SK-N-MC (cell line): ENCODE measurements at regions not wholly inside any gene's neighbourhood (a gene's known extent, or its start where the extent isn't known, plus 50 kb on each side); places are given as distances from the start of the nearest gene placed in this dataset.

Experiments
- EZH2 ChIP-seq: fragments of 200-600 bp; sonication (generic); IDR thresholded peaks from one replicate; pipeline ENCODE4 v1.6.1; 2017; ENCODE audit warnings: antibody characterized with exemption
- FOXP2 ChIP-seq: optimal IDR thresholded peaks from 2 replicates; pipeline ENCODE3; 2011; ENCODE audit warnings: mild to moderate bottlenecking, moderate library complexity; ENCODE audit not compliant: insufficient read depth; ENCODE audit errors: extremely low read length, control extremely low read depth
- POLR2AphosphoS5 ChIP-seq: IDR thresholded peaks from 2 replicates; pipeline ENCODE4 v1.6.1; 2012; ENCODE audit warnings: mild to moderate bottlenecking, low read depth, low read length, borderline replicate concordance

DNA sequence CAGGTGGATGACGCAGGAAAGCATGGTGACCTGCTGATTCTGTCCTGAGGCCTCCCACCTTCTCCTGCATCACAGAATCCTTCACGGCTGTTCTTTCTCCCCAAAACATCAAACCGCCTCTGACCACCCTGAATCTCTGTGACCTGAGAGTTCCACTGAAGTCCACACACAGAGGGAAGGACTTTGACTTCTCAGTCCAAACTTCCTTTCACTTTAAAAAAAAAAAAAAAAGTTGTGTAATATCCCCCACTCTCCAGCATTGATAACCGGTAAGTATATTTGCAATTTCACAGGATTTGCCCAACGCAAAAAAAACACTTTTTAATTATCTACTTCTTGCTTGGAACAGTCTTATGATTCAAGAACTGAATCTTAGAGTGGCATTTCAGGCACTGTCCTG is 259.5 kb upstream of the IRS2 start:
- no peak for TF ChIP-seq POLR2AphosphoS5
- TF ChIP-seq EZH2: no peak
- no peak for TF ChIP-seq FOXP2
